GM21825 (cell line): ENCODE measurements at regions not wholly inside any gene's neighbourhood (a gene's known extent, or its start where the extent isn't known, plus 50 kb on each side); places are given as distances from the start of the nearest gene placed in this dataset.

ENCODE experiments used
- ATAC-seq: cut with Tn5 transposase; IDR thresholded peaks from one replicate; pipeline ENCODE4 v1.9.1; 2021; ENCODE audit warnings: mild to moderate bottlenecking, moderate library complexity; ENCODE audit not compliant: unreplicated experiment

DNA sequence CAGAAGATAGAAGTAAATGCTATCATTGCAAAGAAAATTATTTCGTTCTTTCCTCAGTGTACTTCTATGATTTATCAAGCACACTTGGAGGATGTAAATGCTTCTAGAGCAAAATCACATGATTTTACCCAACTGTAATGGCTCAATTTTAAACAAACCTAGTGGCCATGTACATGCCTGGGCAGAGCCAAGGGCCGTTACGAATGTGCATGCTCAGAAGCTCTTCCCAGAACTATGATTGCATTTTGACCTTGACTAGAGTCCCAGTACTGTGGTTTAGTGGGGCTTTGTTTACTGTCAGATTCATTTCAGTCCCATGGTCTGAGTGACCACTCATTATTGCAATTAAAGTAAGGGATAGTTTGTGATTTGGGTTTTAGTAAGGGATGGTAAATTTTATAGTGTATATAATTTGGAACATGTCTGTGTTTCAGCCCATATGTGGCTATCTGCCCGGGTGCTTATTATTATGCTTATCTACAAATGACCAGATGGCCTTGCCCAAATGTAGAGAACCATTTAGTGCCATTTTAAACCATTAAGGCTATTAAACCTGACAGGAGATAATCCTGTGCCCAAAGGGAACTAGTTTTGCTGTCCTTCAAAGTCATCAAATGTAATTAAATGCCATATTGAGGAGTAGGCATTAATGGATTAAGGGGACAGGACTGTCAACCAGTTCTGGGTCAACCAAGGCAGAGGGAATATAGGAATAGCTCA lies 239.1 kb downstream of the ICOS start:
- no peak for ATAC-seq

DNA sequence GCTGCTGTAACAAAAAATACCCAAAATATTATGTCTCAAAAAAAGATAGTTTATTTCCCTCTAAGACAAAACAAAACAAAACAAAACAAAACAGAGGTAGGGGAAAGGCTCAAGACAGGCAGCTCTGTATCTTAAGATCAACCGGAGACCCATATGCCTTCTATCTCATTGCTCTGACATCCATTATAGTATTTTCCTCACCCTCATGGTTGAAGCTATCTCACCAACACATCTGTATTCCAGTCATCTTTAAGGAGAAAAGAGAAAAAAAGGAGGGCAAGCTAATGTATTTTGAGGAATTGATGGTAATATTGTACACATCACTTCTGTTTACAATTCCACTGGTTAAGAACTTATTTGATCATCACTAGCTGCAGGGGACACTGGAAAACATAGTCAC lies 239.7 kb downstream of the ICOS start:
- no peak for ATAC-seq

- ATAC-seq: no peak
Observed at GRCh38 chr2:204177251-204177976, 240.9 kb downstream of the ICOS start.

GRCh38 chr2:204177977-204178522 lies 241.5 kb downstream of the ICOS start:
- peak; percentile 52 for ATAC-seq

GRCh38 chr2:204180649-204181048 lies 244.1 kb downstream of the ICOS start:
- ATAC-seq: no peak

- no peak for ATAC-seq
Observed at GRCh38 chr2:204183608-204184007, 247.0 kb downstream of the ICOS start.

DNA sequence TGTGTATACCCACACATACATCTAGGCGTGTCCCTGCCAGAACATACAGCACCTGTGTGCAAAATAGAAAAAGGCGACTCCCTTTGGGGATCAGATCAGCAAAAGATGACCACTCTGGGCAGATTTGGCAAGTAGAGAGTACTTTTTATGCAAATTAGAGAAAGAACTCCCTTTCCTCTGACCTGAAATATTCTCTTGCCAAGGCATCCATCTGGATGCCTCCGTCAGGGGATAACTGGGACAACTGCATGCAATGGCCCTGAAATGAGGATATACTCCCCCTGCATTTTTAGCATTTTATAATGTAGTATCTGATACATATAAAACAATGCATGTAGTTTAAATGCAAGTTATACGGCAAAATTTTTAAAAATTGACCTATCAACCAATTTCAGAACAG lies 247.7 kb downstream of the ICOS start:
- no peak for ATAC-seq

DNA sequence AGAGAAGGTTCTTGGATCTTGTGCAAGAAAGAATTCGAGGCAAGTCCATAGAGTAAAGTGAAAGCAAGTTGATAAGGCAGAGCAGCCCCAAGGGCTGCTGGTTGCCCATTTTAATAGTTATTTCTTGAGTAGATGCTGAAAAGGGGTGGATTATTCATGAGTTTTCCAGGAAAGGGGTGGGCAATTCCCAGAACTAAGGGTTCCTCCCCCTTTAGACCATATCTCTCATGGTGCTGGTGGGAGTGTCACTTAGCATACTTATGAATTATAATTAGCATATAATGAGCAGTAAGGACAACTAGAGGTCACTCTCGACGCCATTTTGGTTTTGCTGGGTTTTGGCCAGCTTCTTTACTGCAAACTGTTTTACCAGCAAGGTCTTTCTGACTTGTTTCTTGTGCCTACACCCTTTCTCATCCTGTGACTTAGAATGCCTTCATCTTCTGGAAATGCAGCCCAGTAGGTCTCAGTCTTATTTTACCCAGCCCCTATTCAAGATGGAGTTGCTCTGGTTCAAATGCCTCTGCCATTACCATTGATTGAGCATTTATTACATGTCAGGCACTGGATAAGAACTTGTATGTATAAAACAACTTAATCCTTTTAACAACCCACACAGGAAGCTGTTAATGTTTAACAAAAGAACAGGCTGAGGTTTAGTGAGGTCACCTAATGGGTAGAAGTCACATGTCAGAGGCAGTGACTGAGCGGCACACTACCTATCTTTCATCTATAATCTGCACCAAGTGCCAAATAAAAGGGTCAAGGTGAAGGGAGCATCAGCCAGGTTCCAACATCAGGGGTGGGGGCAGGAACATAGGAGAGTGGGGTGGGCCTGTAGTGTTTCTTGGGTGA lies 250.9 kb downstream of the ICOS start:
- ATAC-seq: no peak

- no peak for ATAC-seq
Observed at GRCh38 chr2:204191574-204191973, 255.0 kb downstream of the ICOS start.

GRCh38 chr2:204195498-204195897 lies 258.9 kb downstream of the ICOS start:
- no peak for ATAC-seq

DNA sequence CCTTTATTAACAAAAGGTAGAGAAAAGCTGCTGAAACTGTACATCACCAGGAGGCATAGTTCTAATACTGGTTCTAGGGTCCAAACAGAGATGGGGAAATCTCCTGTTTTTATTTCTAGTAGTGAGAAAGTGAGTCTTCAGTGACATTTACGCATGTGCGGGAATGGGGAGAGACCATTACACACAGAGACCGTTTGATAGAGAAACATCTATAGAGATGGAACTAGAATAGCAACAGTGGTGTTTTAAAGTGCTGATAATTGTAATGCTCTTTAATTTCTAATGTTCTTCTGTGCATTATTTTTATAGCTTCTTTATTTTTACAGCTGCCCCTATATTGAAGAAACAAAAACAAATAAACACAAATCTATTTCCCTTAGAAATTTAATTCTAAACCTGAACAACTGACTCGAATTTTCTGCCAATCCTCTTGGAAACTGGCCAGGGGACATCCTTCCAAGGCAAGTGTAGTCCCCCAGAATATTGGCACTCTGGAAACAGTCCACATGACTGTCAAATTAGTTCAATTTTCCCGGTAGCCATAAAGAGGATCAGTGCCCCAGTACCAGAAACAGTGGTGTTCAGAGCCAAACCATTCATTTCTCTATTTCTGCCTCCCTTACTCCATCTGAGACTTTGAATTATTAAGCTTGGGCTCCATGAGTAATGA lies 260.9 kb downstream of the ICOS start:
- no peak for ATAC-seq

GRCh38 chr2:204199357-204199756 lies 262.8 kb downstream of the ICOS start:
- ATAC-seq: no peak

DNA sequence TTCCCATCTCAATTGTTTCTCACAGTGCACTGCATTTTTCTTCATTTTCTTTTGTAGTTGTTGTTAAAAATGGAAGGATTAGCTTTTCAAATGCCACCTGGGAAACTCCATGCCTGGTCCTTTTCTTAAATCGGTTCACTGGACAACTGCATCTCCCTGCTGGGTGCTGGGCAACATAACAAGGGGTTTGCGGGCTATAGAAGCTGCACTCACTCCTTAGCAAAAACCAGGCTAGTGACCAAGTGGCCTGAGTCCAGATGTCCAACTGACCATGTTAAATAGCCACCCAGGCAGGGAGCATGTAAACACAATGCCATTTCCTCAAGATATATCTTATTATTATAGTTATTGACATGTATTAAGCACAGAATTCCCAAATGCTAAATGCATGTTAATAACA lies 264.9 kb downstream of the ICOS start:
- no peak for ATAC-seq

DNA sequence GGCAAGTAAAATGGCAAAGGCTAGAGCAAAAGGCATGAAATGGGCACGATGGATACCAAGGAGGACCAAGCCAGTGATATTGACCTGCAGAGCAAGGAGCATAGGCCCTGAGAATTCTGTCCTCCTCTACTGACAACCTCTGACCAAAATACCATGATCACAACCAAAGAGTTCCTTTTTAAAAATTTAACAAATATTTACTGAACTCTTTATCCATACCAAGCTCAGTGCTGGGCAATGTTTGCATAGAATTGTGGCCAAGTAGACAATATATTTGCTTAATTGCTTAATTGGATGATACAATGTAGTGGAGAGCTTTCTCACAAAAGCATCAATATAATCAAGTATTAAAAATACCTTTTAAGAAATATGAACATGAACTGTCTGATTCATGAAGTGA lies 265.7 kb downstream of the ICOS start:
- ATAC-seq: no peak

GRCh38 chr2:204203704-204204103 lies 267.1 kb downstream of the ICOS start:
- no peak for ATAC-seq

- no peak for ATAC-seq
Observed at GRCh38 chr2:204205082-204205481, 268.5 kb downstream of the ICOS start.

DNA sequence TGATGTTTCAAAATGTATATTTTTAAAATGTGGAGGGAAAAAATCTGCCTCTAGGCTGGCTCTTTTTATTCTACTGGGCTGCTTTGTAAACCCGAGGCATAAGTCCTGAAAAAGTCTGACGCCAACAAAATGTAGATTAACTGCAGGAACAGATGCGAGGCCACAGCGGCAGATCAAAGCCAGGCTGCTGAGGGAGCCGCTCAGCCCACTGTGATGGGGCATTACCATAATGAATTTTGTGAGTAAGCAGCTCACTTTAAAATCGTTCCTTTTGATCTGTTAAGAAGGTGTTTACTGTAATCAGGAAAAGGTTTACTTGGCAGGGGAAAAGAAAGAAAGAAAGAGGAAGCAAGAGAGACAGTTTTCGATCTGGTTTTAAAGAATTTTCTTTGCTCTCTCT lies 269.0 kb downstream of the ICOS start:
- no peak for ATAC-seq

- no peak for ATAC-seq
Observed at GRCh38 chr2:204207866-204208265, 271.3 kb downstream of the ICOS start.

DNA sequence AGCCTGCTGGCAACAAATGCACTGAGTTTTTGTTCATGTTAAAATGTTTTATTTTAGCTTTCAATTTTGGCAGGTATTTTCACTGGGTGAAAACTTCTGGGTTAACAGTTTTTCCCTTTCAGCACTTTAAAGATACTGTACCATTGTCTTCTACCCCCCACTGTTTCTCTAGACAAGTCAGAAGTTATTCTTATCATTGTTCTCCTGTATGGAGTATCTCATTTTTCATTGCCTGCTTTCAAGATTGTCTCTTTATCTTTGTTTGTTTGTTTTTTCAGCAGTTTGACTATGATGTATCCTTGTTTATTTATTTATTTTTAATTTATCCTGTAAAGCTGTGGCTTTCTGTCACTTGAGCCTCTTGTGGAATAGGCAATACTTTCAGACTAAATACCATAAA lies 277.0 kb downstream of the ICOS start:
- no peak for ATAC-seq

GRCh38 chr2:204218040-204218439 lies 281.5 kb downstream of the ICOS start:
- no peak for ATAC-seq

- no peak for ATAC-seq
Observed at GRCh38 chr2:204219196-204219595, 282.6 kb downstream of the ICOS start.
